ENCODE measurements at regions not wholly inside any gene's neighbourhood (a gene's known extent, or its start where the extent isn't known, plus 50 kb on each side); places are given as distances from the start of the nearest gene placed in this dataset.

DNA sequence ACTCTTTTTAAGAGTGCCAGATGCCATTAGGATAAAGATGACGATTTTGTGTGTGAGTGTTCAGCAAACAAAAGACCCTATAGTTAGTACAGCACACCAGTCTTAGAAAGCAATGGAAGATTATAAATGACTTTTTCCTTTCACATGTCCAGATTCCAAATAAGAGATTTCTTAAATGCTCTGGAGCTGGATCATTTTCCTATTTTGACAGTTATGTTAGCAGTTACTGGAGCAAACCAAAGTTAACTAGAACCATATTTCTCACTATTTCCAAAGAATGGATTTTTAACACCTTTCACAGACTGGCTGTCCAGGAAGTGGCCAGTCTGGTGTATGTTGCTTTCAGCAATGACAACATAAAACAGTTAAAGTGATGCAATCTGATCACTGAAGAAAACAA lies 905.8 kb upstream of the ADGRL2 start:
- Histone ChIP-seq H3K27me3 (ENCODE audit: control insufficient read depth, insufficient read depth, low read length) (no peaks in the 10 kb centered on the region), H3K4me1 (ENCODE audit: control insufficient read depth in 2 of 3, insufficient read depth in 2 of 3, low read depth in 1 of 3, low read length in 3 of 3) (no peaks in the 10 kb centered on the region), H3K9ac (ENCODE audit: low read length in 3 of 3) (no peak overlapping the region), H3K36me3 (ENCODE audit: control insufficient read depth in 2 of 3, insufficient read depth in 3 of 3, low read length in 3 of 3) (no peaks in the 10 kb centered on the region), H3K27ac (ENCODE audit: low read depth in 2 of 2, low read length in 2 of 2) (no peak overlapping the region), H3K9me3 (ENCODE audit: control insufficient read depth in 2 of 3, insufficient read depth in 1 of 3, low read length in 3 of 3) (no peaks in the 10 kb centered on the region), H3K4me3 (ENCODE audit: low read length in 3 of 3) (no peak overlapping the region)
- DNase-seq (no peak), FAIRE-seq (no peak)
- intact Hi-C loops (cut with DNase I) = no loop called here
- TF ChIP-seq, protein P1, sequence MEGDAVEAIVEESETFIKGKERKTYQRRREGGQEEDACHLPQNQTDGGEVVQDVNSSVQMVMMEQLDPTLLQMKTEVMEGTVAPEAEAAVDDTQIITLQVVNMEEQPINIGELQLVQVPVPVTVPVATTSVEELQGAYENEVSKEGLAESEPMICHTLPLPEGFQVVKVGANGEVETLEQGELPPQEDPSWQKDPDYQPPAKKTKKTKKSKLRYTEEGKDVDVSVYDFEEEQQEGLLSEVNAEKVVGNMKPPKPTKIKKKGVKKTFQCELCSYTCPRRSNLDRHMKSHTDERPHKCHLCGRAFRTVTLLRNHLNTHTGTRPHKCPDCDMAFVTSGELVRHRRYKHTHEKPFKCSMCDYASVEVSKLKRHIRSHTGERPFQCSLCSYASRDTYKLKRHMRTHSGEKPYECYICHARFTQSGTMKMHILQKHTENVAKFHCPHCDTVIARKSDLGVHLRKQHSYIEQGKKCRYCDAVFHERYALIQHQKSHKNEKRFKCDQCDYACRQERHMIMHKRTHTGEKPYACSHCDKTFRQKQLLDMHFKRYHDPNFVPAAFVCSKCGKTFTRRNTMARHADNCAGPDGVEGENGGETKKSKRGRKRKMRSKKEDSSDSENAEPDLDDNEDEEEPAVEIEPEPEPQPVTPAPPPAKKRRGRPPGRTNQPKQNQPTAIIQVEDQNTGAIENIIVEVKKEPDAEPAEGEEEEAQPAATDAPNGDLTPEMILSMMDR (IDR thresholded peaks at IDR 0.05; ENCODE audit: borderline replicate concordance, extremely low read depth, insufficient read depth) = no peak

DNA sequence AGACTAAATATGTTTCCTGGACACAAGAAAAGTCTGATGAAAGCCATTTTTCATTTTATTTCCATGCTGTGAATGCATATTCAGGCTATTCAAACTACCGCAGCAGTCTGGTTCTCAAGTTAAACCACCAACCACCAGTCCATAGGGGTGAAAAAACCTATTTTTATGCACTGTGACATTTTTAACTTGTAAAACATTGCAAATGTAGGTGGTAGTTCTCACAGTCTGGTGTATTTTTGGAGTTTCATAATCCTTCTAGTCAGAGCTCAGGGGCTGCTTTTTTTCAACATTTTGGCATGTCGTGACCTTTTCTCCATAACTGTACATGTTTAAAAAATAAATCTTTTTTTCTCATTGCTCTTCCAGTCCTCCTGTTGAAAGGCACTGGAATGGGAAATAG lies 907.6 kb upstream of the ADGRL2 start:
- Histone ChIP-seq H3K27ac (ENCODE audit: low read depth in 2 of 2, low read length in 2 of 2) (no peak overlapping the region), H3K9ac (ENCODE audit: low read length in 3 of 3) (no peak overlapping the region), H3K9me3 (ENCODE audit: control insufficient read depth in 2 of 3, insufficient read depth in 1 of 3, low read length in 3 of 3) (no peaks in the 10 kb centered on the region), H3K36me3 (ENCODE audit: control insufficient read depth in 2 of 3, insufficient read depth in 3 of 3, low read length in 3 of 3) (no peaks in the 10 kb centered on the region), H3K27me3 (ENCODE audit: control insufficient read depth, insufficient read depth, low read length) (no peaks in the 10 kb centered on the region), H3K4me3 (ENCODE audit: low read length in 3 of 3) (no peak overlapping the region), H3K4me1 (ENCODE audit: control insufficient read depth in 2 of 3, insufficient read depth in 2 of 3, low read depth in 1 of 3, low read length in 3 of 3) (no peaks in the 10 kb centered on the region)
- no peak for FAIRE-seq
- no peak for DNase-seq
- intact Hi-C loops (cut with DNase I) = no loop called here
- TF ChIP-seq, protein P1 (IDR thresholded peaks at IDR 0.05; ENCODE audit: borderline replicate concordance, extremely low read depth, insufficient read depth) = no peak

DNA sequence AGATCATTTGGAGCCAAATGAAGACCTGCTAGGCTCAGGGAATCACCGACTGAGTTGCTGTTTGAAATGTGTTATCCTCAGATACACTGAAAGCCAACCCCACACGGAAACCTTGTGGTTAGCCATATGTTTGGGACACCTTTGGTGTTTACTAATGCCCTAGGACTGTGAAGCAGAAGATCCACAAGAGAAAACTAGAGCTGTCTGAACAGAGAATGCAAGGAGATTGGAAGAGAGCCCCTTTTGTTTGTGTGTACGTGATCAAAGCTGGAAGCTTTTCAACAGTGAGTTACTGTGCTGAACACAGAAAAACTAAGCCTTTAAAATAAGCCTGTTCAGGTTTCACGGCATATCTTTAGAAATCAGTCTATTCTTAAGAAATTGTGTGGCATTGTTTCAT lies 908.2 kb upstream of the ADGRL2 start:
- H3K9ac ChIP-seq (ENCODE audit: low read length in 3 of 3) = no peak overlapping the region
- no peaks in the 10 kb centered on the region for H3K9me3 ChIP-seq (ENCODE audit: control insufficient read depth in 2 of 3, insufficient read depth in 1 of 3, low read length in 3 of 3)
- peak in 1 of 5 donors; percentile 10 for DNase-seq
- no peak overlapping the region for H3K4me3 ChIP-seq (ENCODE audit: low read length in 3 of 3)
- no peaks in the 10 kb centered on the region for H3K27me3 ChIP-seq (ENCODE audit: control insufficient read depth, insufficient read depth, low read length)
- FAIRE-seq = no peak
- TF ChIP-seq, protein P1 (IDR thresholded peaks at IDR 0.05; ENCODE audit: borderline replicate concordance, extremely low read depth, insufficient read depth) = no peak
- H3K4me1 ChIP-seq (ENCODE audit: control insufficient read depth in 2 of 3, insufficient read depth in 2 of 3, low read depth in 1 of 3, low read length in 3 of 3) = no peaks in the 10 kb centered on the region
- H3K36me3 ChIP-seq (ENCODE audit: control insufficient read depth in 2 of 3, insufficient read depth in 3 of 3, low read length in 3 of 3) = no peaks in the 10 kb centered on the region
- intact Hi-C loops (cut with DNase I) = no loop called here
- no peak overlapping the region for H3K27ac ChIP-seq (ENCODE audit: low read depth in 2 of 2, low read length in 2 of 2)

DNA sequence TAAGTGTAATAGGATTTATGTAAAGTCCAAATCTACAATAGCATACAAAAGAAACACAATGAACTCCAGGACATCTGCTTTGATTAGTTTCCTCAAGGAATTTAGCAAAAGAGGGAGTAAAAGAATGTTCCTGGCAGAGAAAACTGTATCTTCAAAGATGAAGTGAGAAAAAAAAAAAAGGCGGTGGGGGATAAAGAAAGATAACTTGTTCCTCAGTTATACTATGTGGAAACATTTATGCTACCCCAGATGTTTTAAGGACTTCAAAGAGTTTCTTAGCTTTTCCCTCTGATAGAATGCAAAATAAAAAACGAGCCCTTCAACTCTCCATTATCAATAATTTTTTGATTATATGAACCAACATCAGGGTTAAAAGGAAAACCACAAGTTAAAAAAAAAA lies 908.9 kb upstream of the ADGRL2 start:
- Histone ChIP-seq H3K27ac (ENCODE audit: low read depth in 2 of 2, low read length in 2 of 2) (no peak overlapping the region), H3K27me3 (ENCODE audit: control insufficient read depth, insufficient read depth, low read length) (no peaks in the 10 kb centered on the region), H3K9me3 (ENCODE audit: control insufficient read depth in 2 of 3, insufficient read depth in 1 of 3, low read length in 3 of 3) (no peaks in the 10 kb centered on the region), H3K9ac (ENCODE audit: low read length in 3 of 3) (no peak overlapping the region), H3K4me3 (ENCODE audit: low read length in 3 of 3) (no peak overlapping the region), H3K36me3 (ENCODE audit: control insufficient read depth in 2 of 3, insufficient read depth in 3 of 3, low read length in 3 of 3) (no peaks in the 10 kb centered on the region), H3K4me1 (ENCODE audit: control insufficient read depth in 2 of 3, insufficient read depth in 2 of 3, low read depth in 1 of 3, low read length in 3 of 3) (no peaks in the 10 kb centered on the region)
- FAIRE-seq = no peak
- TF ChIP-seq, protein P1 (IDR thresholded peaks at IDR 0.05; ENCODE audit: borderline replicate concordance, extremely low read depth, insufficient read depth) = no peak
- intact Hi-C loops (cut with DNase I) = no loop called here
- no peak for DNase-seq

Data from kidney (tissue), 13 donors.